ENCODE measurements at regions not wholly inside any gene's neighbourhood (a gene's known extent, or its start where the extent isn't known, plus 50 kb on each side); places are given as distances from the start of the nearest gene placed in this dataset.

- TF ChIP-seq CTCF (IDR thresholded peaks at IDR 0.05) (no peak), POLR2A (IDR thresholded peaks at IDR 0.05) (no peak)
Measured at GRCh38 chr6:168728056-168728455, 287.1 kb downstream of the SMOC2 start.

All from stomach (tissue), 4 donors.